GM20431 (cell line): ENCODE measurements at regions not wholly inside any gene's neighbourhood (a gene's known extent, or its start where the extent isn't known, plus 50 kb on each side); places are given as distances from the start of the nearest gene placed in this dataset.

Experiments used
- in situ Hi-C: fragments of 300-500 bp; cut with MseI, MboI; formaldehyde crosslinking; loops from one replicate; pipeline ENCODE4 v1.15.0; 2020; ENCODE audit warnings: low sequenced_read_pairs; ENCODE audit not compliant: unreplicated experiment

DNA sequence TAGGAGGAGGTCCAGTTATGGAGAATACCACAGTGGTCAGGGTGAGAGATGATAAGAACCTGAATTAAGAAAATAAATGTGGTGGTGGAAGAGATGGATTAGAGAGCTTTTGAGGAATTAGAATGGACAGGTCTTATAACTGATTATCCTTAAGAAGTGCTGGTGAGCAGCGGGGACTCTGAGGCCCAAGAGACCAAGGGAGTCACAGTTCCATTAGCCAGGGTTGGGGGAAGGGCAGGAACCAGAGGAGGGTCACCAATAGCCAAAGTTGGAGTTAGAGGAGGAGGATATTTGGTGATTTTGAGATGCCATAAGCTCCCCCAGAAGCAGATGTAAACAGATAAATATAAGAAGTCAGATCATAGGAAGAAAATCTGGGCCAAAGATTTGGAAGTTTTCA is 87.1 kb upstream of the PAK5 start:
- in situ Hi-C loops = loop anchor here (25.0 kb wide), 1 partner anchor 514 kb away; no protein-coding TSS in a partner anchor

DNA sequence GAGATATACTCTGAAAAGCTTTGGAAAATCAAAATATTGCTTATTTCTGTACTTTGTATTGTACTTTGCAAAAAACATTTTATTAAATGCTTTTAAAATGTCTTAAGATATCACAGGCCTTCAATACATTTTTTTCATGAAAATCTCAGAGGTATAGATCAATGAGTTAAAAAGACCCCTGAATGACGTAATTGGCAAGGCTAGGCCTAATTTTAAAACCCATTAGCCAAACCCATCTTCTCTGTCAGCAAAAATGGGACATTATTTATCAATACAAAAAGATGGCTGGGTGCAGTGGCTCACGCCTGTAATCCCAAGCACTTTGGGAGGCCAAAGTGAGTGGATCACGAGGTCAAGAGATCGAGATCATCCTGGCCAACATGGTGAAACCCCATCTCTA is 84.8 kb upstream of the PAK5 start:
- in situ Hi-C loops = no loop called here

DNA sequence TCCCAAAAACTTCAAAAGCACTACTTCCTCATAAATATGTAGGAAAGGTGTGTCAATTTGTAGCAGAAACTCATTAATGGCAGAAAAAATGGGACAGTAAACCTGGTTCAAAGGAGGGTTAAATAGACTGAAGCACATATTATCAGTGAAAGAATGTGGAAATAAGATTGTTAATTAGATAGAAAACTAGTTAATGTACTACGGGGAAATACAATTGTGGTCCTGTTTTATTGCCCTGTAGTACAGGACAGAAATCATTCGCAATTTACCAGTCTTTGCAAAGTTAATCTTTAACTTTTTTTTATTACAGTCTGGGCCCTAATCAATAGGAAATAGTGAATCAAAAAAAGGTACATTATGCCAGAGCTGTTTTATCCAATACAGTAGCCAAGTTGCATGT is 82.0 kb upstream of the PAK5 start:
- in situ Hi-C loops = no loop called here

DNA sequence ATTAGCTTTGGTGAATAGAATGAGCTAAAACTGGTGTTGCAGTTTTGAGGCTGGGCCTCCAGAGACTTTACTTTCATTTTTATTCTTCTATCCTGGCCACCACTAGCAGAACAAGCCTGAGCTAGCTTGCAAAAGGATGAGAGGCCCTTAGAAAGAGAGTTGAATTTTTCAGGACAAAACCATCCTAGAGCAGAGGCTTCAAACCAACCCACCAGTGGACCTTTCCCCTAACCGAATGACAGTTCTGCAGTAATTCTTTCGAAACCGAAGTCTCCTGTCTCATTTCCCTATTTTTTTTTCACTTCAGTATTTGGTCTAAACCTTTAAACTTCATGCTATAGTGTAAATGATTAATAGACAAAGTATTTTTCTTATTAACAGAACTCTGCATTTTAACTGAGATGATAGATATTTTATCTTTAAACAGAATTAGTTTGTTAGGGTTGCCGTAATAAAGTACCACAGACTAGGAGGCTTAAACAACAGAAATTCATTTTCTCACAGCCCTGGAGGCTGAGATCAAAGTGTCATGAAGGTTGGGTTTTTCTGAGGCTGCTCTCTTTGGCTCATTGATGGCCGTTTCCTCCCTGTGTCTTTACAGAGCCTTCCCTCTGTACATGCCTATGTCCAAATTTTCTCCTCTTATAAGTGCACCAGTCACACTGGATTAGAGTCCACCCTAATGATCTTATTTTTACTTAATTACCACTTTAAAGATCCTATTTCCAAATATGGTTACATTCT is 80.6 kb upstream of the PAK5 start:
- in situ Hi-C loops = no loop called here

DNA sequence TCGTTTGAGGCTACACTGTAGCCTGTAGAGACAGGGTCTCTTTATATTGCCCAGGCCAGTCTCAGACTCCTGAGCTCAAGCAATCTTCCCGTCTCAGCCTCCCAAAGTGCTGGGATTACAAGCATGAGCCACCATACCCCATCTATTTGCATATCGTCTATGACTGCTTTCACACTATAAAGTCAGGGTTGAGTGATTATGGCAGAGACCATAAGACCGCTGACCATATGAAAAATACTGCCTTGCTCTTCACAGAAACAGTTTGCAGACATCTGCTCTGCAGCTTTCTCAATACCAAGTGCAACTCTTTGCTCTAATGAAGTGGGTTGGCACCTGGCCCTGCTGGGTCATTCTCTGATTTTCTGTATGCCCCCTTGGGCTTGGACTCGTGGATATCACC is 79.5 kb upstream of the PAK5 start:
- in situ Hi-C loops = no loop called here

DNA sequence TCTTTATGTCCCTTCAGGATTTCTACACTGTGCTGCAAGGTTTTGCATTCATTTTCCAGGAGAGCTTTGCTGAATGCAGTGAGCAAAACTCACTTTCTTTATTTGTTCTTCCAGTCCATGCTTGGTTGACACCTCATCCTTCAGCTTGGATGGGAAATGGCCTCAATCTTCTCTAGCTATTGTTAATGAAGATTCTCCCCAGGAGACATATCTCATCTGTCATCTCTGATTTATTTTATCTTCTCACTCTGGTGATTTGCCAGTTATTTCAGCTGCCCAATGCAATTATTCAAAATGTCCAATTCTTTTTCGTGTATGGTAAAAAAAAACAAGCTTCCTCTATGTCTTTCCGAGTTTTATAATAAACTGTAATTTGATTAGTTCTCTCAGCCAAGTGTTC is 77.9 kb upstream of the PAK5 start:
- in situ Hi-C loops = no loop called here

DNA sequence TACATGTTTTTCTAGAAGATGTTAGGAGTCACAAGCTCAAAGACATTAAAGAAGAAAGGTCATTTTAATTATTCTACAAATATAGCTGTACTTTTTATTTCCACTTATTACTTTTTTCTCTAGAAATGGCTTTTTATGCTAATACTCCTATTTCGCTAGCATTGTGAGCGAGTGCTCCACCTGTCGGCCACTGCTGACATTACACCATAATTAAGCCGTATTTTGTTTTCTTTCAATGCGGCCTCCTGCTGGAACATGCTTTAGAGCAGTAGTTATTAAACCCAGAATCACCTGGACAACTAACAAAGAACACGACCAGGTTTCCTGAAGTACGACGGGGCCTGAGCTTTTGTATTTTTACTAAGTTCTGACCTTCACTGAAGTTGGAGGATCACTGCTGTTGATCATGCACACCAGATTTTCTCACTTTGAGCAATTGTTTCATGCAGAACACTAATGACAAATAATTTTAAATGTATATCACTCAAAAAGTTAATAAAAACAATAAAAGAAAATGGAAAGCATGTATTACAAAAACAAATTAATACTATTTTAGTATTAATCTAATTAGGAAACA is 74.1 kb upstream of the PAK5 start:
- in situ Hi-C loops = no loop called here

DNA sequence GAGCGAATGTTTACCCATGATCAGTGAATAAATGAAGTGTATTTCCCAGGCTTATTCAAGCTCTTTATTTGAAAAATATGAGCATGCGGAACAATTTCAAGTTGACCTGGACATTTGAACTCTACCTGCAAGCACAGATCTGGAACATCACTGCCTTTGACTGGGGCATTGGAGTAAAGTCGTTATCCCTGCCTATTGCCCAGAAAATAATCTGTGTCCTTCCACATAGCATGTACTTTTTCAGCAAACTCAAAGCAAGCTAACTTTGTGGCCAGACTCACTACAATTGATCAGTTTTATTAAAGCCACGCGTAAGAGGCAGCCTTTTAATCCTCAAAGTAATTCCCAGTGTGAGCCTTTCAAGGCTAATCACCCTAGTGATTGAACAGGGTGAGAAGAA is 73.4 kb upstream of the PAK5 start:
- in situ Hi-C loops = no loop called here

DNA sequence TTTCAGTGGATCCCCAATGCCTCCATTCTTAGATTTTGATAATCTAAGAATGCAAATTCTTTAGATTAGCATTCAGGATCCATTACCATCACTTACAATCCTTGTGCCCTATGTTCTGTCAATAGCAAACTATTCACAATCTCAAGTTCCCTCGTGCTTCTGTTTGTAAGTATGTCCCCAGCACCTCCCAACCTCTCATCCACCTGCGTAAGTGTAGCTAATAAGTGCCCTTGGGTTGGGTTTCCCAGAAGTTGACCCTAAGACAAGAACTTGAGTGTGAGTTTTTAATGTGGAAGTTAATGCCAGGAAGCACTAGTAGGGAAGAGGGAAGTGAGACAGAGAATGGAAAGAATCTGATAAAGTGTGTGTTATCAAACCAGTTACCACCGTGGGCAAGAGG is 72.6 kb upstream of the PAK5 start:
- in situ Hi-C loops = no loop called here

DNA sequence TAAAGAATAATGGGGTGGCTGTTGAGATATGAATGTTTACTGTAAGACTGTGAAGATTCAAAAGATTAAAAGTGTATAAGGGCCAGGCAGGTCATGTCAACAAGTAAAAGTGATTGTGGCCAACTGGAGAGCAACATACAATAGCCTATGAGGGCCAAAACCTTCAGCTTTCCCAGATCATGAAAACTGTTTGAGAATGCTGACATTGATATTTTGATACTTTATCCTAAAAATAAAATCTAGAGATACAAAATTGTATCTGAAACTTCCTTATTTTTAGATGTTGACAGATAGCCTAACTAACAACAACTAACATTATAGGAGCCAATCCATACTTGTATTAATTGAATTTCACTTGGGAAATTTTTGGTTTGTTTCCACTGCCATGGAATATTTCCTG is 70.3 kb upstream of the PAK5 start:
- in situ Hi-C loops = no loop called here

DNA sequence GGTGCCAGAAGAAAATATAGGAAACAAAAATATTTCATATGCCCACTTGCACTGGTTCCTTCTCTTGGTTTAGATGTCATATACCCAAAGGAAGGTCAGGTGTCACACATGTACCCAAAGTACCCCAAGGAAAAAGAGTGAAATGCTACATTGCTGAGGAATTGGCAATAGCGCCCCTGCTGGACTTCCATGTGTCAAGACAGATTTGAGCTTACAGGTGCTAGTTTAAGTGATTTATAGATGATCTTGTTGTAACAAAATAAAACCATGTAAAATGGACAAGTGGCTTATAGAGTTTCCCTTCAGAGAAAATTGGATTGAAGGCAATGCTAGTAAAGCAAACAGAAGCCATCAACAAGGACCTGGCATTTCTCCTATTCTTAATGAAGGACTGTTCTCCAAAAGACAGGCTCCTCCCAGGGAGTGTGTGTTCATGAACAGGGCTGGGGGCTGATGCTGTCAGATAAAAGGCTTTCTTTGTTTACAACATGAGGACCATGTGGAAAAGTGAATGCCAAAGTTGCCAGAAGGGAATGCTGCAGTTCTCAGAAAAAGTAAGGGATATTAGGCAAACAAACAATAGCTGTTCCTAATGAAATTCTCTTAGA is 64.3 kb upstream of the PAK5 start:
- in situ Hi-C loops = no loop called here

DNA sequence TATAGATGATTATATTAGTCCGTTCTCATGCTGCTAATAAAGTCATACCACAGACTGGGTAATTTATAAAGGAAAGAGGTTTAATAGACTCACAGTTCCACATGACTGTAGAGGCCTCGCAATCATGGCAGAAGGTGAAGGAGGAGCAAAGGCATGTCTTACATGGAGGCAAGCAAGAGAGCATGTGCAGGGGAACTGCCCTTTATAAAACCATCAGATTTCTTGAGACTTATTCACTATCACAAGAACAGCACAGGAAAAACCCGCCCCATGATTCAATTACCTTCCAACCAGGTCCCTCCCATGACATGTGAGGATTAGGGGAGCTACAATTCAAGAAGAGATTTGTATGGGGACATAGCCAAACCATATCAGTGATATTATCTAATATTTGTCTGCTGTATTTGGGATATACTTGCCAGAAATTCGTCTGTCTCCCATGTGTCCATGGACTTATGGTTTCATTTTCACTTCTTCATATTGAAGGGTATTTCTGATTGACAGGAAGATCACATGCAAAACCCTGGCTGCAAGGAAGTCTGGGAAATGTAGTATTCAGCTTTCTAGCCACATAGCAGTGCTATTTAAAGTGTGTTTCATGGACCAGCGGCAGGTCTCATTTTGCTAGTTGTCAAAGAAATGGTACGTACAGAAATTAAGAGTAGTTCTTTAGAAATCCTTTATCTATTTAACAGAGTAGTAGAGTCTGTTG is 50.5 kb upstream of the PAK5 start:
- in situ Hi-C loops = no loop called here
